Chondrocyte (in vitro differentiated cells): ENCODE measurements at regions not wholly inside any gene's neighbourhood (a gene's known extent, or its start where the extent isn't known, plus 50 kb on each side); places are given as distances from the start of the nearest gene placed in this dataset.

Source experiments
- DNase-seq: peaks from one replicate; pipeline ENCODE4 v3.0.0; 2021; ENCODE audit warnings: mixed read lengths, low spot score
- H3K27ac Mint-ChIP-seq: one replicate; pipeline ENCODE4 v1.8.0; 2021; ENCODE audit warnings: mild to moderate bottlenecking, moderate library complexity, mixed read lengths; ENCODE audit not compliant: unreplicated experiment
- H3K27me3 Mint-ChIP-seq: 2 replicates; pipeline ENCODE4 v1.8.0; 2021; ENCODE audit warnings: low read depth, mixed read lengths
- H3K36me3 Mint-ChIP-seq: 2 replicates; pipeline ENCODE4 v1.8.0; 2021; ENCODE audit warnings: low read depth, mixed read lengths
- H3K4me1 Mint-ChIP-seq: 2 replicates; pipeline ENCODE4 v1.8.0; 2021; ENCODE audit warnings: low read depth, mild to moderate bottlenecking, mixed read lengths
- H3K4me3 Mint-ChIP-seq: one replicate; pipeline ENCODE4 v1.8.0; 2021; ENCODE audit warnings: mild to moderate bottlenecking, moderate library complexity, mixed read lengths; ENCODE audit not compliant: unreplicated experiment
- H3K9me3 Mint-ChIP-seq: 2 replicates; pipeline ENCODE4 v1.8.0; 2021; ENCODE audit warnings: low read depth, mixed read lengths
- TF ChIP-seq, protein P1 (sequence below): fragments of 200-600 bp; sonication (generic); IDR thresholded peaks from 2 replicates; pipeline ENCODE4 v1.5.0; 2021; ENCODE audit warnings: antibody characterized with exemption, mild to moderate bottlenecking, moderate library complexity

DNA sequence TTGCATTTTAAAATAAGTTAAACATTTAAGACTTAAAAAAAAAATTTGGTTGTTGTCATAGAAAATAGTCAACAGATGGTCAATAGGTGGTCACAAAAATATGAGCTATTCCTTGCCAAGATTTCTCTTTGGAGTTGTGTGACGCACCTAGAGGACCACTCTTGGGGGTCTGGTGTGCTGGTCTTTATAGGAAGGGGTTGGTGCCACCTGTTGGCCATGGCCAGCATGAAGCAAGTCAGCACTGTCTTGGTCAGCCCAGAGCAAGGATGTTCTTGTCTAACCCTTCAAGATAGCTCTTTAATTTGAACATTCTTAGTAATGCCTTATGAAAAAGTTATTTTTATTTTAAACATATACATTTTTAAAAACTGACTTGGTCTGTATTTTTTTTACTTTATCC is 267.9 kb upstream of the CNTNAP2 start:
- no peak overlapping the region for H3K27ac Mint-ChIP-seq

DNA sequence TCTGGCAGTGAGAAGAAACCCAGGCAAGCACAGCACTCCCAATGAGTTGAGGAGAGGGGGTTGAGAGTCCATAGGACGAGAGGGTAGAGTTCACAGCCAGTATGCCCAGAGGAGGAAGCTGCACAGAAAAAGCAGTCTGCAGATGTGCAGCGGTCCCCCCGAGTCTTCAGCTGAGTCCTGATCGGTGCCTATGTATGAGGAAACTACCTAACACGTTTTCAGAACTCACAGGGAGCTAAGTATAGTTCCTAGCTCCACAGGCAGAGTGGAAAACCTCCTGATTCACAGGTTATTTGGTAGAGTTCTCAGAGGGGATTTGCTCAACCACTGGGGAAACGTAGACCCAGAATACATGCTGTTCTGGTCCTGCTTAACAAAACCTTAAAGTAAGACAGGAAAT is 271.3 kb upstream of the CNTNAP2 start:
- Mint-ChIP-seq H3K36me3 (no peaks in the 10 kb centered on the region), H3K27ac (no peak overlapping the region), H3K4me3 (no peak overlapping the region), H3K4me1 (no peaks in the 10 kb centered on the region), H3K9me3 (no peaks in the 10 kb centered on the region), H3K27me3 (no peaks in the 10 kb centered on the region)
- DNase-seq, result no peak
- TF ChIP-seq, protein P1, sequence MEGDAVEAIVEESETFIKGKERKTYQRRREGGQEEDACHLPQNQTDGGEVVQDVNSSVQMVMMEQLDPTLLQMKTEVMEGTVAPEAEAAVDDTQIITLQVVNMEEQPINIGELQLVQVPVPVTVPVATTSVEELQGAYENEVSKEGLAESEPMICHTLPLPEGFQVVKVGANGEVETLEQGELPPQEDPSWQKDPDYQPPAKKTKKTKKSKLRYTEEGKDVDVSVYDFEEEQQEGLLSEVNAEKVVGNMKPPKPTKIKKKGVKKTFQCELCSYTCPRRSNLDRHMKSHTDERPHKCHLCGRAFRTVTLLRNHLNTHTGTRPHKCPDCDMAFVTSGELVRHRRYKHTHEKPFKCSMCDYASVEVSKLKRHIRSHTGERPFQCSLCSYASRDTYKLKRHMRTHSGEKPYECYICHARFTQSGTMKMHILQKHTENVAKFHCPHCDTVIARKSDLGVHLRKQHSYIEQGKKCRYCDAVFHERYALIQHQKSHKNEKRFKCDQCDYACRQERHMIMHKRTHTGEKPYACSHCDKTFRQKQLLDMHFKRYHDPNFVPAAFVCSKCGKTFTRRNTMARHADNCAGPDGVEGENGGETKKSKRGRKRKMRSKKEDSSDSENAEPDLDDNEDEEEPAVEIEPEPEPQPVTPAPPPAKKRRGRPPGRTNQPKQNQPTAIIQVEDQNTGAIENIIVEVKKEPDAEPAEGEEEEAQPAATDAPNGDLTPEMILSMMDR, result no peak

More for the DNA sequence above, 267.9 kb upstream of the CNTNAP2 start:
- Mint-ChIP-seq H3K27me3 (no peaks in the 10 kb centered on the region), H3K9me3 (peaks cover 4% of the 10 kb centered on the region), H3K36me3 (no peaks in the 10 kb centered on the region), H3K4me3 (no peak overlapping the region), H3K4me1 (no peaks in the 10 kb centered on the region)
- no peak for DNase-seq
- TF ChIP-seq, protein P1, result peak; percentile 78

DNA sequence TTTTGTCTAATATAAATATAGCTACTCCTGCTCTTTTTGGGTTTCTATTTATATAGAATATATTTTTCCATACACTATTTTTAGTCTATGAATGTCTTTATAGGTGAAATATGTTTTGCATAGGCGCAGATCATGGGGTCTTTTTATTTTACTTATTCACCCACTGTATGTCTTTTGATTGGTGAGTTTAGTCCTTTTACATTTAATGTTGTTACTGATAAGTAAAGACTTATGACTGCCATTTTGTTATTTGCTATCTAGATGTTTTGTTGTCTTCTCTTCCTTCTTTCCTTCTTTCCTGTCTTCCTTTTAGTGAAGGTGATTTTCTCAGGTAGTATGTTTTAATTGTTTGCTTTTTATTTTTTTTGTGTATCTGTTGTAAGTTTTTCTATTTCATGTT is 276.8 kb upstream of the CNTNAP2 start:
- no peaks in the 10 kb centered on the region for H3K27me3 Mint-ChIP-seq
- TF ChIP-seq, protein P1, result no peak
- peaks cover 24% of the 10 kb centered on the region for H3K9me3 Mint-ChIP-seq
- no peaks in the 10 kb centered on the region for H3K4me1 Mint-ChIP-seq
- DNase-seq, result no peak
- H3K27ac Mint-ChIP-seq, result no peak overlapping the region
- H3K4me3 Mint-ChIP-seq, result no peak overlapping the region
- H3K36me3 Mint-ChIP-seq, result no peaks in the 10 kb centered on the region

DNA sequence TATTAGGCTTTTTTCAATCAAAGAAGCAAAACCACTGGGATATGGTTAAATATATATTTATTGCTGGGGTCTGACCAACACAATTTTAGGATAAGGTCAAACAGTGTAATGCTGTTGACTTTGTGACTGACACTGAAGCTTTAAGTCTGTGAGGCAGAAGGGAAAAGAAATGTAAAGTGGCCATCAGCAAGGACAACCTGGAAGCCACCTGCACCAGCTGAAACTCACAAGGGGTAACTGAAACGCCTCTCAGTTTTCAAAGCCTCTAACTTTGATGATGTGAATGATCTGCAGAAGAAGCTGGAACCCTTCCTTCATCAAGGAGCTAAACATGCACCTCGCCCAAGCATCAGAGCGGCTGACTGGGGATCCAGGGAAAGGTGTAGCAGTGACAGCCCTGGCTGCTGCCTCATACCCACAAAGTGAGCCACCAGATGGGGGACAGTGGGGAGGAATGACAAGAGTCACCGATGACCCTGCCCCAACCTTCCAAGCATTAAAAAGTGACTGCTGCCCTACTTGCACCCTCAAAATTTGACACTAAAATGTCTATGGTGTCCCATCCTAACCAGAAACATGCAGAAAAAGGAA is 284.9 kb upstream of the CNTNAP2 start:
- H3K4me1 Mint-ChIP-seq, result no peaks in the 10 kb centered on the region
- H3K27ac Mint-ChIP-seq, result no peak overlapping the region
- peaks cover 1% of the 10 kb centered on the region for H3K36me3 Mint-ChIP-seq
- no peak overlapping the region for H3K4me3 Mint-ChIP-seq
- no peaks in the 10 kb centered on the region for H3K27me3 Mint-ChIP-seq
- DNase-seq, result peak; percentile 68
- TF ChIP-seq, protein P1, result no peak
- H3K9me3 Mint-ChIP-seq, result peaks cover 23% of the 10 kb centered on the region

DNA sequence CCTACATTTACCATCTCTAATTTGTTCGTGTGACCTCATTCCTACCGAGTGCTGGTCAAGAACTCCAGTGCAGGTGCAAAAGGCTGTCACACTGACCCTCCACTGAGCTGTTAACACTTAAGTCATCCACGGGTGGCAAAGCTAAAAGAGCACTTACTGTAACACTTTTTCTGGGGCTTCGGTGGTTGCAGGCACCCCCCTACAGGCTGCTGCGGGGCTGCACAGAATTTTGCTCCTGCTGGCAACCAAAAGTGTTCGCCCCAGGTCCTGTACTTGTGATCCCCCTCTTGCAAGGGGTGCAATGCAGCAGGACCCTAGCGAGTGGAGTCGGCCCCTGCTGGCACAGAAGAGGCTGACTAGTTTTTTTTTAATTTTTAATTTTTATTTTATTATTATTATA is 298.9 kb upstream of the CNTNAP2 start:
- Mint-ChIP-seq H3K4me3 (no peak overlapping the region), H3K36me3 (no peaks in the 10 kb centered on the region), H3K27ac (no peak overlapping the region), H3K4me1 (no peaks in the 10 kb centered on the region), H3K27me3 (no peaks in the 10 kb centered on the region), H3K9me3 (peaks cover 28% of the 10 kb centered on the region)
- TF ChIP-seq, protein P1, result no peak
- DNase-seq, result peak; percentile 52
